DOHH2 (cell line): ENCODE measurements at regions not wholly inside any gene's neighbourhood (a gene's known extent, or its start where the extent isn't known, plus 50 kb on each side); places are given as distances from the start of the nearest gene placed in this dataset.

ENCODE experiments used
- H3F3A ChIP-seq: fragments of 200-600 bp; sonication (generic), shearing (Covaris generic); 2 replicates; pipeline ENCODE4 v1.6.0; 2016; ENCODE audit warnings: antibody characterized with exemption, mild to moderate bottlenecking; ENCODE audit not compliant: control insufficient read depth, insufficient read depth
- H3K27ac ChIP-seq: fragments of 200-600 bp; sonication (generic); 2 replicates; pipeline ENCODE4 v1.5.1; 2014; ENCODE audit warnings: low read depth, mild to moderate bottlenecking, low read length, moderate library complexity
- H3K27me3 ChIP-seq: fragments of 200-600 bp; sonication (generic); 2 replicates; pipeline ENCODE4 v1.6.1; 2014; ENCODE audit warnings: mild to moderate bottlenecking, low read length, mixed read lengths; ENCODE audit not compliant: control insufficient read depth
- H3K36me3 ChIP-seq: fragments of 200-600 bp; sonication (generic); 2 replicates; pipeline ENCODE4 v1.6.1; 2014; ENCODE audit warnings: mild to moderate bottlenecking, low read length, moderate library complexity, mixed read lengths; ENCODE audit not compliant: control insufficient read depth
- H3K4me1 ChIP-seq: fragments of 200-600 bp; sonication (generic); 2 replicates; pipeline ENCODE4 v1.6.1; 2014; ENCODE audit warnings: mild to moderate bottlenecking, low read length, mixed read lengths; ENCODE audit not compliant: control insufficient read depth
- H3K4me2 ChIP-seq: fragments of 200-600 bp; sonication (generic); 2 replicates; pipeline ENCODE4 v1.6.0; 2014; ENCODE audit warnings: mild to moderate bottlenecking, low read length, moderate library complexity
- H3K4me3 ChIP-seq: fragments of 200-600 bp; sonication (generic); 2 replicates; pipeline ENCODE4 v1.5.1; 2014; ENCODE audit warnings: mild to moderate bottlenecking, low read length, mixed read lengths
- H3K79me2 ChIP-seq: fragments of 200-600 bp; sonication (generic); 2 replicates; pipeline ENCODE4 v1.6.1; 2014; ENCODE audit warnings: mild to moderate bottlenecking, low read length, mixed read lengths; ENCODE audit not compliant: control insufficient read depth
- H3K9me2 ChIP-seq: fragments of 200-600 bp; sonication (generic); replicated peaks from 2 replicates; pipeline ENCODE4 v1.6.1; 2014; ENCODE audit warnings: mild to moderate bottlenecking, low read length, mixed read lengths; ENCODE audit not compliant: control insufficient read depth
- H3K9me3 ChIP-seq: fragments of 200-600 bp; sonication (generic); 2 replicates; pipeline ENCODE4 v1.6.1; 2014; ENCODE audit warnings: antibody characterized with exemption, low read length, mixed read lengths; ENCODE audit not compliant: control insufficient read depth, insufficient read depth
- H4K20me1 ChIP-seq: fragments of 200-600 bp; sonication (generic); 2 replicates; pipeline ENCODE4 v1.6.0; 2014; ENCODE audit warnings: low read depth, mild to moderate bottlenecking, antibody characterized with exemption, low read length, moderate library complexity; ENCODE audit not compliant: control insufficient read depth, insufficient read depth
- CTCF ChIP-seq: fragments of 200-600 bp; sonication (generic); IDR thresholded peaks from one replicate; pipeline ENCODE4 v1.5.1; 2014; ENCODE audit warnings: antibody characterized with exemption, mild to moderate bottlenecking, low read depth, low read length; ENCODE audit not compliant: poor library complexity, severe bottlenecking
- EZH2phosphoT487 ChIP-seq: fragments of 200-600 bp; sonication (generic); IDR thresholded peaks from 2 replicates; pipeline ENCODE4 v1.6.1; 2017; ENCODE audit warnings: borderline replicate concordance, mild to moderate bottlenecking, antibody characterized with exemption, low read length, moderate library complexity, mixed read lengths

- Histone ChIP-seq H3K9me2 (no peaks in the 10 kb centered on the region), H4K20me1 (no peaks in the 10 kb centered on the region), H3K27ac (no peak overlapping the region), H3F3A (no peaks in the 10 kb centered on the region), H3K79me2 (no peaks in the 10 kb centered on the region), H3K27me3 (no peaks in the 10 kb centered on the region), H3K9me3 (no peaks in the 10 kb centered on the region), H3K4me2 (no peak overlapping the region), H3K4me1 (no peaks in the 10 kb centered on the region), H3K4me3 (no peak overlapping the region), H3K36me3 (no peaks in the 10 kb centered on the region)
- TF ChIP-seq EZH2phosphoT487: no peak
- TF ChIP-seq CTCF: no peak
Observed at GRCh38 chr10:6958711-6959110, 378.6 kb upstream of the PRKCQ start.

GRCh38 chr10:6958254-6958653, 378.2 kb upstream of the PRKCQ start:
- Histone ChIP-seq H3K36me3 (no peaks in the 10 kb centered on the region), H3K79me2 (no peaks in the 10 kb centered on the region), H3K4me1 (no peaks in the 10 kb centered on the region), H4K20me1 (no peaks in the 10 kb centered on the region), H3K27ac (no peak overlapping the region), H3K9me3 (no peaks in the 10 kb centered on the region), H3K4me2 (no peak overlapping the region), H3K9me2 (no peaks in the 10 kb centered on the region), H3F3A (no peaks in the 10 kb centered on the region), H3K27me3 (no peaks in the 10 kb centered on the region), H3K4me3 (no peak overlapping the region)
- TF ChIP-seq EZH2phosphoT487: no peak
- no peak for TF ChIP-seq CTCF

GRCh38 chr10:6957851-6958250, 377.8 kb upstream of the PRKCQ start:
- H3K27me3 ChIP-seq: no peaks in the 10 kb centered on the region
- no peak overlapping the region for H3K27ac ChIP-seq
- no peaks in the 10 kb centered on the region for H3K79me2 ChIP-seq
- TF ChIP-seq CTCF (no peak), EZH2phosphoT487 (no peak)
- no peaks in the 10 kb centered on the region for H3K4me1 ChIP-seq
- H4K20me1 ChIP-seq: no peaks in the 10 kb centered on the region
- H3K36me3 ChIP-seq: no peaks in the 10 kb centered on the region
- no peaks in the 10 kb centered on the region for H3K9me2 ChIP-seq
- H3K4me2 ChIP-seq: no peak overlapping the region
- H3K4me3 ChIP-seq: no peak overlapping the region
- no peaks in the 10 kb centered on the region for H3K9me3 ChIP-seq
- no peaks in the 10 kb centered on the region for H3F3A ChIP-seq

GRCh38 chr10:6956562-6956961, 376.5 kb upstream of the PRKCQ start:
- H3K27me3 ChIP-seq: no peaks in the 10 kb centered on the region
- H3K9me3 ChIP-seq: no peaks in the 10 kb centered on the region
- H3K27ac ChIP-seq: no peak overlapping the region
- H3K36me3 ChIP-seq: no peaks in the 10 kb centered on the region
- no peaks in the 10 kb centered on the region for H3K9me2 ChIP-seq
- no peaks in the 10 kb centered on the region for H4K20me1 ChIP-seq
- H3F3A ChIP-seq: no peaks in the 10 kb centered on the region
- no peak overlapping the region for H3K4me3 ChIP-seq
- no peak for TF ChIP-seq EZH2phosphoT487
- no peak for TF ChIP-seq CTCF
- no peaks in the 10 kb centered on the region for H3K79me2 ChIP-seq
- H3K4me1 ChIP-seq: no peaks in the 10 kb centered on the region
- no peak overlapping the region for H3K4me2 ChIP-seq
